HepG2 (cell line): ENCODE measurements at regions not wholly inside any gene's neighbourhood (a gene's known extent, or its start where the extent isn't known, plus 50 kb on each side); places are given as distances from the start of the nearest gene placed in this dataset.

Experiments
- ELF1 ChIP-seq: sonication (generic); formaldehyde crosslinking; IDR thresholded peaks from 2 replicates; pipeline ENCODE4 v1.4.0; 2020; ENCODE audit warnings: missing genetic modification reagents
- IRF2 ChIP-seq: IDR thresholded peaks from 2 replicates; pipeline ENCODE4 v1.6.1; 2018; ENCODE audit warnings: missing genetic modification reagents, missing compliant biosample characterization
- POLR2A ChIP-seq, 2 experiments: IDR thresholded peaks; 2 replicates each; pipeline ENCODE4 v1.6.1; 2011; ENCODE audit warnings: low read depth in 2 of 2, low read length in 2 of 2, mild to moderate bottlenecking in 1 of 2, moderate library complexity in 1 of 2; ENCODE audit not compliant: insufficient read depth in 1 of 2
- RBFOX2 ChIP-seq: fragments of 200-400 bp; formaldehyde crosslinking; IDR thresholded peaks from 2 replicates; pipeline ENCODE4 v1.6.1; 2017; ENCODE audit warnings: low read depth, mild to moderate bottlenecking, low read length
- RBM22 ChIP-seq: fragments of 200-400 bp; formaldehyde crosslinking; optimal IDR thresholded peaks from 2 replicates; pipeline ENCODE3; 2017; ENCODE audit warnings: mild to moderate bottlenecking, low read length, moderate library complexity
- ZNF253 ChIP-seq: sonication (generic); formaldehyde crosslinking; IDR thresholded peaks from 2 replicates; pipeline ENCODE4 v1.8.0; 2022; ENCODE audit warnings: mild to moderate bottlenecking, missing genetic modification reagents, borderline replicate concordance
- ZNF513 ChIP-seq: sonication (generic); formaldehyde crosslinking; conservative IDR thresholded peaks from 2 replicates; pipeline ENCODE4 v1.5.0; 2020; ENCODE audit warnings: missing genetic modification reagents
- TF ChIP-seq, protein P1 (sequence below): sonication (generic); formaldehyde crosslinking; IDR thresholded peaks from 2 replicates; pipeline ENCODE4 v1.5.0; 2020; ENCODE audit warnings: mild to moderate bottlenecking, missing genetic modification reagents, moderate library complexity

GRCh38 chr22:27283714-27284113 lies 517.8 kb downstream of the MN1 start:
- TF ChIP-seq, protein P1, sequence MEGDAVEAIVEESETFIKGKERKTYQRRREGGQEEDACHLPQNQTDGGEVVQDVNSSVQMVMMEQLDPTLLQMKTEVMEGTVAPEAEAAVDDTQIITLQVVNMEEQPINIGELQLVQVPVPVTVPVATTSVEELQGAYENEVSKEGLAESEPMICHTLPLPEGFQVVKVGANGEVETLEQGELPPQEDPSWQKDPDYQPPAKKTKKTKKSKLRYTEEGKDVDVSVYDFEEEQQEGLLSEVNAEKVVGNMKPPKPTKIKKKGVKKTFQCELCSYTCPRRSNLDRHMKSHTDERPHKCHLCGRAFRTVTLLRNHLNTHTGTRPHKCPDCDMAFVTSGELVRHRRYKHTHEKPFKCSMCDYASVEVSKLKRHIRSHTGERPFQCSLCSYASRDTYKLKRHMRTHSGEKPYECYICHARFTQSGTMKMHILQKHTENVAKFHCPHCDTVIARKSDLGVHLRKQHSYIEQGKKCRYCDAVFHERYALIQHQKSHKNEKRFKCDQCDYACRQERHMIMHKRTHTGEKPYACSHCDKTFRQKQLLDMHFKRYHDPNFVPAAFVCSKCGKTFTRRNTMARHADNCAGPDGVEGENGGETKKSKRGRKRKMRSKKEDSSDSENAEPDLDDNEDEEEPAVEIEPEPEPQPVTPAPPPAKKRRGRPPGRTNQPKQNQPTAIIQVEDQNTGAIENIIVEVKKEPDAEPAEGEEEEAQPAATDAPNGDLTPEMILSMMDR (CRISPR knock-in tag) = no peak
- TF ChIP-seq RBFOX2 (no peak), RBM22 (no peak), ELF1 (CRISPR knock-in tag) (no peak), ZNF513 (CRISPR knock-in tag) (no peak), IRF2 (CRISPR knock-in tag) (no peak), POLR2A (IDR thresholded peaks at IDR 0.05; ENCODE audit: insufficient read depth in 1 of 2, low read depth in 2 of 2, low read length in 2 of 2) (no peak), ZNF253 (CRISPR knock-in tag) (no peak)
